ENCODE measurements at regions not wholly inside any gene's neighbourhood (a gene's known extent, or its start where the extent isn't known, plus 50 kb on each side); places are given as distances from the start of the nearest gene placed in this dataset.

- TF ChIP-seq, protein P1, sequence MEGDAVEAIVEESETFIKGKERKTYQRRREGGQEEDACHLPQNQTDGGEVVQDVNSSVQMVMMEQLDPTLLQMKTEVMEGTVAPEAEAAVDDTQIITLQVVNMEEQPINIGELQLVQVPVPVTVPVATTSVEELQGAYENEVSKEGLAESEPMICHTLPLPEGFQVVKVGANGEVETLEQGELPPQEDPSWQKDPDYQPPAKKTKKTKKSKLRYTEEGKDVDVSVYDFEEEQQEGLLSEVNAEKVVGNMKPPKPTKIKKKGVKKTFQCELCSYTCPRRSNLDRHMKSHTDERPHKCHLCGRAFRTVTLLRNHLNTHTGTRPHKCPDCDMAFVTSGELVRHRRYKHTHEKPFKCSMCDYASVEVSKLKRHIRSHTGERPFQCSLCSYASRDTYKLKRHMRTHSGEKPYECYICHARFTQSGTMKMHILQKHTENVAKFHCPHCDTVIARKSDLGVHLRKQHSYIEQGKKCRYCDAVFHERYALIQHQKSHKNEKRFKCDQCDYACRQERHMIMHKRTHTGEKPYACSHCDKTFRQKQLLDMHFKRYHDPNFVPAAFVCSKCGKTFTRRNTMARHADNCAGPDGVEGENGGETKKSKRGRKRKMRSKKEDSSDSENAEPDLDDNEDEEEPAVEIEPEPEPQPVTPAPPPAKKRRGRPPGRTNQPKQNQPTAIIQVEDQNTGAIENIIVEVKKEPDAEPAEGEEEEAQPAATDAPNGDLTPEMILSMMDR (IDR thresholded peaks at IDR 0.05) = no peak
- TF ChIP-seq POLR2A (IDR thresholded peaks at IDR 0.05) = no peak
- TF ChIP-seq EP300 (IDR thresholded peaks at IDR 0.05) = no peak
These were observed 89.6 kb upstream of the MME start for GRCh38 chr3:154990543-154990942.
